22Rv1 (cell line): ENCODE measurements at regions not wholly inside any gene's neighbourhood (a gene's known extent, or its start where the extent isn't known, plus 50 kb on each side); places are given as distances from the start of the nearest gene placed in this dataset.
"Not testable (repeated sequence)": the region's sequence is repeated elsewhere in the genome, so short reads cannot be mapped to it uniquely, and the experiment has no call there.

Experiments used
- CTCF ChIP-seq: fragments of 450-650 bp; IDR thresholded peaks from 2 replicates; pipeline ENCODE4 v1.5.1; 2017; ENCODE audit warnings: mild to moderate bottlenecking
- ZFX ChIP-seq: fragments of 450-650 bp; IDR thresholded peaks from 2 replicates; pipeline ENCODE4 v1.6.1; 2017; ENCODE audit warnings: antibody characterized with exemption, borderline replicate concordance

DNA sequence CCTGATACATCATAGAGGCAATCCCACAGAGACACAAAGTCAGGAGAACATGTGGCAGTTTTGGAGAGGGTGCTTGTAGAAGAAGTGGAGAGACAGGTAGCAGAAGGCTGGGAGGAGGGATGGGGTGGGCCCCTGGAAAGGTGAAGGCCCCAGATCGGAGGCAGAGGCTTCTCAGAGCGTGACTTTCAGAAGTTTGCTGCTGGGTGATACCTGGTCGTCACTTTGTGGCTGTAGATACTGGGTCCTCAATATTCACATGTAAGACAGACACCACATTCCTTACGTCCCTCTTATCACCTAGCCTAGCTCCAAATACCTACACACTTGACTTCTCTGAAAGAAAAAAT is 76.8 kb downstream of the ATP6V0E2 start:
- TF ChIP-seq CTCF, ZFX: not testable (repeated sequence)
